ENCODE measurements at regions not wholly inside any gene's neighbourhood (a gene's known extent, or its start where the extent isn't known, plus 50 kb on each side); places are given as distances from the start of the nearest gene placed in this dataset.
A peak's percentile ranks its signal among the peaks of the same experiment; 100 is the strongest.

GRCh38 chr12:46674129-46674528 is 151.7 kb downstream of the SLC38A4 start (continued):
- TF ChIP-seq, protein P1, sequence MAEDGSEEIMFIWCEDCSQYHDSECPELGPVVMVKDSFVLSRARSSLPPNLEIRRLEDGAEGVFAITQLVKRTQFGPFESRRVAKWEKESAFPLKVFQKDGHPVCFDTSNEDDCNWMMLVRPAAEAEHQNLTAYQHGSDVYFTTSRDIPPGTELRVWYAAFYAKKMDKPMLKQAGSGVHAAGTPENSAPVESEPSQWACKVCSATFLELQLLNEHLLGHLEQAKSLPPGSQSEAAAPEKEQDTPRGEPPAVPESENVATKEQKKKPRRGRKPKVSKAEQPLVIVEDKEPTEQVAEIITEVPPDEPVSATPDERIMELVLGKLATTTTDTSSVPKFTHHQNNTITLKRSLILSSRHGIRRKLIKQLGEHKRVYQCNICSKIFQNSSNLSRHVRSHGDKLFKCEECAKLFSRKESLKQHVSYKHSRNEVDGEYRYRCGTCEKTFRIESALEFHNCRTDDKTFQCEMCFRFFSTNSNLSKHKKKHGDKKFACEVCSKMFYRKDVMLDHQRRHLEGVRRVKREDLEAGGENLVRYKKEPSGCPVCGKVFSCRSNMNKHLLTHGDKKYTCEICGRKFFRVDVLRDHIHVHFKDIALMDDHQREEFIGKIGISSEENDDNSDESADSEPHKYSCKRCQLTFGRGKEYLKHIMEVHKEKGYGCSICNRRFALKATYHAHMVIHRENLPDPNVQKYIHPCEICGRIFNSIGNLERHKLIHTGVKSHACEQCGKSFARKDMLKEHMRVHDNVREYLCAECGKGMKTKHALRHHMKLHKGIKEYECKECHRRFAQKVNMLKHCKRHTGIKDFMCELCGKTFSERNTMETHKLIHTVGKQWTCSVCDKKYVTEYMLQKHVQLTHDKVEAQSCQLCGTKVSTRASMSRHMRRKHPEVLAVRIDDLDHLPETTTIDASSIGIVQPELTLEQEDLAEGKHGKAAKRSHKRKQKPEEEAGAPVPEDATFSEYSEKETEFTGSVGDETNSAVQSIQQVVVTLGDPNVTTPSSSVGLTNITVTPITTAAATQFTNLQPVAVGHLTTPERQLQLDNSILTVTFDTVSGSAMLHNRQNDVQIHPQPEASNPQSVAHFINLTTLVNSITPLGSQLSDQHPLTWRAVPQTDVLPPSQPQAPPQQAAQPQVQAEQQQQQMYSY (CRISPR knock-in tag; IDR thresholded peaks at IDR 0.05): no peak
- TF ChIP-seq, protein P2, sequence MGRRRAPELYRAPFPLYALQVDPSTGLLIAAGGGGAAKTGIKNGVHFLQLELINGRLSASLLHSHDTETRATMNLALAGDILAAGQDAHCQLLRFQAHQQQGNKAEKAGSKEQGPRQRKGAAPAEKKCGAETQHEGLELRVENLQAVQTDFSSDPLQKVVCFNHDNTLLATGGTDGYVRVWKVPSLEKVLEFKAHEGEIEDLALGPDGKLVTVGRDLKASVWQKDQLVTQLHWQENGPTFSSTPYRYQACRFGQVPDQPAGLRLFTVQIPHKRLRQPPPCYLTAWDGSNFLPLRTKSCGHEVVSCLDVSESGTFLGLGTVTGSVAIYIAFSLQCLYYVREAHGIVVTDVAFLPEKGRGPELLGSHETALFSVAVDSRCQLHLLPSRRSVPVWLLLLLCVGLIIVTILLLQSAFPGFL (CRISPR knock-in tag; IDR thresholded peaks at IDR 0.05; ENCODE audit: borderline replicate concordance): no peak

GRCh38 chr12:46671102-46671501 is 154.7 kb downstream of the SLC38A4 start:
- H3K27ac Mint-ChIP-seq: peak overlapping the region; percentile 98
- H3K27me3 Mint-ChIP-seq (ENCODE audit: low read depth): no peaks in the 10 kb centered on the region
- peaks cover 56% of the 10 kb centered on the region for H3K4me1 Mint-ChIP-seq
- DNase-seq (ENCODE audit: low spot score): no peak
- CTCF ChIA-PET: no interaction called here
- H3K36me3 Mint-ChIP-seq: peaks cover 45% of the 10 kb centered on the region
- peaks cover 46% of the 10 kb centered on the region for H3K9me3 Mint-ChIP-seq
- ATAC-seq: no peak
- TF ChIP-seq ZNF263 (CRISPR knock-in tag; IDR thresholded peaks at IDR 0.05; ENCODE audit: low read depth): no peak
- no peak for TF ChIP-seq CBFB (CRISPR knock-in tag; IDR thresholded peaks at IDR 0.05; ENCODE audit: low read depth)
- TF ChIP-seq ESRRA (CRISPR knock-in tag; IDR thresholded peaks at IDR 0.05; ENCODE audit: borderline replicate concordance): no peak
- no peak for TF ChIP-seq ZNF416 (CRISPR knock-in tag; IDR thresholded peaks at IDR 0.05)
- TF ChIP-seq, protein P1 (CRISPR knock-in tag; IDR thresholded peaks at IDR 0.05): no peak
- TF ChIP-seq ZNF396 (CRISPR knock-in tag; IDR thresholded peaks at IDR 0.05; ENCODE audit: borderline replicate concordance): no peak
- TF ChIP-seq SOX15 (CRISPR knock-in tag; IDR thresholded peaks at IDR 0.05): no peak
- TF ChIP-seq SMAD4 (CRISPR knock-in tag; IDR thresholded peaks at IDR 0.05): no peak
- TF ChIP-seq OVOL2 (CRISPR knock-in tag; IDR thresholded peaks at IDR 0.05; ENCODE audit: borderline replicate concordance): no peak
- TF ChIP-seq ZNF317 (CRISPR knock-in tag; IDR thresholded peaks at IDR 0.05; ENCODE audit: borderline replicate concordance, low read depth): no peak
- TF ChIP-seq FOXK1 (CRISPR knock-in tag; IDR thresholded peaks at IDR 0.05): no peak
- no peak for TF ChIP-seq RELA (CRISPR knock-in tag; IDR thresholded peaks at IDR 0.05; ENCODE audit: borderline replicate concordance)
- TF ChIP-seq, protein P3, sequence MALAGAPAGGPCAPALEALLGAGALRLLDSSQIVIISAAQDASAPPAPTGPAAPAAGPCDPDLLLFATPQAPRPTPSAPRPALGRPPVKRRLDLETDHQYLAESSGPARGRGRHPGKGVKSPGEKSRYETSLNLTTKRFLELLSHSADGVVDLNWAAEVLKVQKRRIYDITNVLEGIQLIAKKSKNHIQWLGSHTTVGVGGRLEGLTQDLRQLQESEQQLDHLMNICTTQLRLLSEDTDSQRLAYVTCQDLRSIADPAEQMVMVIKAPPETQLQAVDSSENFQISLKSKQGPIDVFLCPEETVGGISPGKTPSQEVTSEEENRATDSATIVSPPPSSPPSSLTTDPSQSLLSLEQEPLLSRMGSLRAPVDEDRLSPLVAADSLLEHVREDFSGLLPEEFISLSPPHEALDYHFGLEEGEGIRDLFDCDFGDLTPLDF (CRISPR knock-in tag; IDR thresholded peaks at IDR 0.05): no peak
- POLR2A ChIA-PET: no interaction called here
- no peak overlapping the region for H3K4me3 Mint-ChIP-seq

GRCh38 chr12:46670636-46671035 is 155.2 kb downstream of the SLC38A4 start:
- Mint-ChIP-seq H3K36me3 (peaks cover 45% of the 10 kb centered on the region), H3K4me3 (no peak overlapping the region; the same call in 1 of the 2 replicates), H3K27me3 (ENCODE audit: low read depth) (no peaks in the 10 kb centered on the region), H3K9me3 (peaks cover 46% of the 10 kb centered on the region), H3K4me1 (peaks cover 55% of the 10 kb centered on the region), H3K27ac (peak overlapping the region; percentile 98)
- POLR2A ChIA-PET: no interaction called here
- ATAC-seq: no peak
- CTCF ChIA-PET: interaction anchor here (1.9 kb wide), 1 partner anchor 9 kb away, joined by 13 read pairs; no protein-coding TSS in a partner anchor
- DNase-seq (ENCODE audit: low spot score): no peak
- TF ChIP-seq E2F5 (CRISPR knock-in tag; IDR thresholded peaks at IDR 0.05): no peak
- TF ChIP-seq, protein P4, sequence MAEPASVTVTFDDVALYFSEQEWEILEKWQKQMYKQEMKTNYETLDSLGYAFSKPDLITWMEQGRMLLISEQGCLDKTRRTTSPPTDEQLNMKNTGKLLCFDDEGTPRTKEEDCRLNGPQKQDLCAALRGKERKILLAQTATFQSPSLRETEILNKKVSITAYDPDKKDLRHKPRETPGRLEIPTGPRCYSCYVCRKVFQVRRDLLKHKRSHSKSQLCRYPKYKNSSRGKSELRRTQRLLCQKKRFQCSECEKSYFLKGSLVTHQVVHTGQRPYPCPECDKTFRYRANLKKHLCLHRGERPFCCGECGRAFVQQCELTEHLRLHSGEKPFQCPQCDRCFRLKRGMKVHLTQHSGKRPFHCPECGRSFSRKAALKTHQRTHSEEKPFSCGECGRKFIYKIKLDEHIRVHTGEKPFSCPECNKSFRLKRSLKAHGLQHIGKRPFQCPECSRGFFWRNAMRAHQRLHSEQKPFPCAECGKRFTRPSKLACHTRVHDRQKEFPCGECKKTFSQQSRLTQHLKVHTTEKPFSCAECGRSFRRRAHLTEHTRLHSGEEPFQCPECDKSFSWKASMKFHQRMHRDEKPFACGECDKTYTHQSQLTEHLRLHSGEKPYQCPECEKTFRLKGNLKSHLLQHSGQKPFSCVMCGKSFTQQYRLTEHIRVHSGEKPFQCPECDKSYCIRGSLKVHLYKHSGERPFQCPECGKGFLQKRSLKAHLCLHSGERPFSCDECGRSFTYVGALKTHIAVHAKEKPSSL (CRISPR knock-in tag; conservative IDR thresholded peaks at IDR 0.05): no peak
- TF ChIP-seq, protein P5, sequence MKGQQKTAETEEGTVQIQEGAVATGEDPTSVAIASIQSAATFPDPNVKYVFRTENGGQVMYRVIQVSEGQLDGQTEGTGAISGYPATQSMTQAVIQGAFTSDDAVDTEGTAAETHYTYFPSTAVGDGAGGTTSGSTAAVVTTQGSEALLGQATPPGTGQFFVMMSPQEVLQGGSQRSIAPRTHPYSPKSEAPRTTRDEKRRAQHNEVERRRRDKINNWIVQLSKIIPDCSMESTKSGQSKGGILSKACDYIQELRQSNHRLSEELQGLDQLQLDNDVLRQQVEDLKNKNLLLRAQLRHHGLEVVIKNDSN (CRISPR knock-in tag; IDR thresholded peaks at IDR 0.05): no peak
- no peak for TF ChIP-seq RELA (CRISPR knock-in tag; IDR thresholded peaks at IDR 0.05; ENCODE audit: borderline replicate concordance)

All from WTC11 (cell line).